GM12878 (cell line): ENCODE measurements at regions not wholly inside any gene's neighbourhood (a gene's known extent, or its start where the extent isn't known, plus 50 kb on each side); places are given as distances from the start of the nearest gene placed in this dataset.

Experiments
- ATAC-seq: fragments of 200-7000 bp; cut with Tn5 transposase; 3 replicates; pipeline ENCODE4 v1.9.1; 2020; ENCODE audit warnings: mild to moderate bottlenecking, moderate library complexity
- BruUV-seq: library from RNA; stranded (reverse); fragments of 400-500 nt; replicated peaks from 2 replicates; lab custom pipeline; 2021; lab: Mats Ljungman, UMichigan
- CTCF ChIA-PET: fragments of 300-600 bp; sonication (Branson Sonifier 250); formaldehyde crosslinking; extraction: SDS; loops from one replicate; lab custom pipeline; 2021; ENCODE audit warnings: inconsistent platforms; lab: Yijun Ruan, JAX
- POLR2A ChIA-PET: fragments of 350-600 bp; formaldehyde crosslinking; extraction: SDS; loops from one replicate; lab custom pipeline; 2021; ENCODE audit warnings: inconsistent platforms; lab: Charles Lee
- RAD21 ChIA-PET: fragments of 300-600 bp; sonication (Branson Sonifier 250); formaldehyde crosslinking; loops from one replicate; lab custom pipeline; 2023; ENCODE audit warnings: antibody characterized with exemption; ENCODE audit not compliant: unreplicated experiment; lab: Charles Lee
- SMC1A ChIA-PET: fragments of 300-600 bp; sonication (Branson Sonifier 250); formaldehyde crosslinking; loops from one replicate; lab custom pipeline; 2023; ENCODE audit not compliant: unreplicated experiment, uncharacterized antibody; lab: Charles Lee
- DNase-seq: peaks from one replicate; pipeline ENCODE4 v3.0.0-alpha.2; 2011; ENCODE audit warnings: low read depth, low spot score
- FAIRE-seq: peaks from 3 replicates; lab custom pipeline; 2011; peaks lifted over from hg19 to GRCh38; lab: Jason Lieb, UNC
- H2AFZ ChIP-seq: 2 replicates; pipeline ENCODE4 v1.6.0; 2011; ENCODE audit warnings: low read depth, low read length, control low read depth; ENCODE audit not compliant: control insufficient read depth
- H3K27ac ChIP-seq: 2 replicates; pipeline ENCODE4 v1.5.1; 2011; ENCODE audit warnings: control low read depth; ENCODE audit not compliant: control insufficient read depth, insufficient read depth
- H3K27me3 ChIP-seq, 2 experiments: replicated peaks in 1 of 2; 2 replicates each; pipeline versions ENCODE4 v1.6.0 to v1.6.1; 2011; ENCODE audit warnings: low read length in 1 of 2; ENCODE audit not compliant: control insufficient read depth in 2 of 2, insufficient read depth in 2 of 2
- H3K36me3 ChIP-seq, 2 experiments: 2 replicates each; pipeline ENCODE4 v1.5.1; 2011; ENCODE audit warnings: low read length in 1 of 2; ENCODE audit not compliant: control insufficient read depth in 2 of 2, insufficient read depth in 2 of 2
- H3K4me1 ChIP-seq: 2 replicates; pipeline ENCODE4 v1.6.1; 2011; ENCODE audit warnings: mild to moderate bottlenecking, low read length, moderate library complexity, mixed read lengths; ENCODE audit not compliant: control insufficient read depth, insufficient read depth
- H3K4me2 ChIP-seq: 2 replicates; pipeline ENCODE4 v1.6.0; 2011; ENCODE audit warnings: control low read depth; ENCODE audit not compliant: control insufficient read depth, insufficient read depth
- H3K4me3 ChIP-seq: fragments of 200-600 bp; sonication (generic); 2 replicates; pipeline ENCODE4 v1.5.1; 2016
- H3K79me2 ChIP-seq: 2 replicates; pipeline ENCODE4 v1.6.0; 2011; ENCODE audit warnings: low read length; ENCODE audit not compliant: control insufficient read depth, insufficient read depth
- H3K9ac ChIP-seq: 2 replicates; pipeline ENCODE4 v1.8.0; 2011; ENCODE audit warnings: low read length, control low read depth, mixed read lengths; ENCODE audit not compliant: control insufficient read depth, insufficient read depth
- H3K9me3 ChIP-seq: replicated peaks from 3 replicates; pipeline ENCODE4 v1.5.1; 2011; ENCODE audit warnings: mild to moderate bottlenecking, low read length; ENCODE audit not compliant: control insufficient read depth, insufficient read depth
- H4K20me1 ChIP-seq: 2 replicates; pipeline ENCODE4 v1.6.0; 2011; ENCODE audit not compliant: control insufficient read depth, insufficient read depth
- CBX5 ChIP-seq: sonication (generic); IDR thresholded peaks from 2 replicates; pipeline ENCODE4 v1.6.1; 2016; ENCODE audit warnings: low read depth, moderate library complexity, mild to moderate bottlenecking, inconsistent platforms
- CHD1 ChIP-seq: IDR thresholded peaks from 2 replicates; pipeline ENCODE4 v1.6.1; 2012; ENCODE audit warnings: low read depth, low read length, improper control_type of control experiment
- JUNB ChIP-seq: IDR thresholded peaks from 2 replicates; pipeline ENCODE4 v1.6.1; 2016; ENCODE audit warnings: antibody characterized with exemption, mild to moderate bottlenecking
- KAT2A ChIP-seq: conservative IDR thresholded peaks from 2 replicates; pipeline ENCODE4 v1.6.1; 2011; ENCODE audit warnings: low read depth, low read length; ENCODE audit not compliant: control insufficient read depth
- MYC ChIP-seq: IDR thresholded peaks from 2 replicates; pipeline ENCODE4 v1.6.1; 2011; ENCODE audit warnings: mild to moderate bottlenecking, low read length, moderate library complexity, inconsistent platforms; ENCODE audit not compliant: insufficient read depth, insufficient replicate concordance, insufficient read length, severe bottlenecking
- NR2C2 ChIP-seq: IDR thresholded peaks from 2 replicates; pipeline ENCODE4 v1.6.1; 2011; ENCODE audit warnings: borderline replicate concordance, low read depth; ENCODE audit not compliant: control insufficient read depth, insufficient read length
- PAX8 ChIP-seq: fragments of 450-650 bp; IDR thresholded peaks from 2 replicates; pipeline ENCODE4 v1.6.1; 2017; ENCODE audit warnings: mild to moderate bottlenecking, moderate library complexity
- REST ChIP-seq: IDR thresholded peaks from 2 replicates; pipeline ENCODE4 v1.6.1; 2012; ENCODE audit warnings: mild to moderate bottlenecking, low read depth, low read length
- SIX5 ChIP-seq: IDR thresholded peaks from 2 replicates; pipeline ENCODE4 v1.6.1; 2011; ENCODE audit warnings: mild to moderate bottlenecking, low read depth, low read length, moderate library complexity; ENCODE audit not compliant: severe bottlenecking
- SMAD5 ChIP-seq: IDR thresholded peaks from 2 replicates; pipeline ENCODE4 v1.6.1; 2016; ENCODE audit warnings: antibody characterized with exemption, low read depth
- SMARCA5 ChIP-seq: fragments of 450-650 bp; IDR thresholded peaks from 2 replicates; pipeline ENCODE4 v1.6.1; 2017; ENCODE audit warnings: mild to moderate bottlenecking
- ZNF384 ChIP-seq: IDR thresholded peaks from 2 replicates; pipeline ENCODE4 v1.6.1; 2012; ENCODE audit warnings: low read depth, mild to moderate bottlenecking, low read length, improper control_type of control experiment, borderline replicate concordance
- ZSCAN29 ChIP-seq: fragments of 450-650 bp; IDR thresholded peaks from 2 replicates; pipeline ENCODE4 v1.6.1; 2017; ENCODE audit warnings: mild to moderate bottlenecking, moderate library complexity
- WGBS: methylation state at CpG from one replicate; pipeline ENCODE4 v1.1.6; 2016; ENCODE audit warnings: low lambda C conversion rate; ENCODE audit not compliant: insufficient replicate concordance, insufficient coverage; ENCODE audit errors: missing lambda C conversion rate; 5-methylcytosine and 5-hydroxymethylcytosine counted together
- in situ Hi-C: fragments of 300-500 bp; cut with MboI; formaldehyde crosslinking; loops from 9 replicates; pipeline ENCODE4 v1.14.3; 2018; ENCODE audit warnings: mixed read lengths
- intact Hi-C: fragments of 100-400 bp; cut with micrococcal nuclease; formaldehyde crosslinking; loops from one replicate; pipeline ENCODE4 v1.14.2; 2022; ENCODE audit not compliant: unreplicated experiment
- TF ChIP-seq, protein P1 (sequence below): fragments of 450-650 bp; conservative IDR thresholded peaks from 2 replicates; pipeline ENCODE4 v1.6.1; 2017; ENCODE audit warnings: mild to moderate bottlenecking, moderate library complexity

GRCh38 chrX:95949588-95949987, 735.1 kb upstream of the DIAPH2 start:
- Histone ChIP-seq H3K36me3 (no peaks in the 10 kb centered on the region), H3K4me2 (no peak overlapping the region), H4K20me1 (no peaks in the 10 kb centered on the region), H3K4me3 (no peak overlapping the region), H3K27me3 (no peaks in the 10 kb centered on the region), H3K79me2 (no peaks in the 10 kb centered on the region), H2AFZ (no peak overlapping the region), H3K9me3 (no peaks in the 10 kb centered on the region), H3K4me1 (no peaks in the 10 kb centered on the region), H3K27ac (no peak overlapping the region), H3K9ac (no peak overlapping the region)
- ChIA-PET POLR2A (no interaction called here), SMC1A (no interaction called here), CTCF (no interaction called here), RAD21 (no interaction called here)
- DNase-seq: no peak
- BruUV-seq: no TSS peak
- in situ Hi-C loops (no loop called here), intact Hi-C loops (no loop called here)
- no peak for FAIRE-seq
- no peak for ATAC-seq
- no peak for TF ChIP-seq SMARCA5
- no peak for TF ChIP-seq PAX8
- 0% methylated on average over 2 of the region's 2 CpGs for WGBS

DNA sequence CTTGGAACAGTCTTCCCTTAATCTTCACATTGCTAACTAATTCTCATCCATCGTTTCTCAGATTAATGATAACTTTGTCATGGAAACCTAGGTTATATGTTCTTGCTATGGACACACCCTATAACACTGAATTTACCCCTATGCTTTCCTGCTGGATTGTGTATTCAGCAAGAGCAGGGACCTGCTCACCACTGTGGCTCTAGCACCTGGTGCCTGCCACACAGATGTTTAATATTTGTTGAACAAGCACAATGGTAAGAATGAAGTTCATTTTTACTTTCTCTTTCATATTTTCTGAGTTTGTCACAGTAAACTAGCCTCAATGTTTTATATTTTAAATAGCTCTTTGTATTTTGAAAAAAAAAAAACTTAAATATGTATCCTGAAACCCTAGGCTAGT, 734.0 kb upstream of the DIAPH2 start:
- DNase-seq (no peak), ATAC-seq (no peak), FAIRE-seq (no peak)
- RAD21 ChIA-PET: no interaction called here
- no peak overlapping the region for H2AFZ ChIP-seq
- H3K27me3 ChIP-seq: no peaks in the 10 kb centered on the region
- BruUV-seq: no TSS peak
- H4K20me1 ChIP-seq: no peaks in the 10 kb centered on the region
- H3K9me3 ChIP-seq: no peaks in the 10 kb centered on the region
- H3K4me1 ChIP-seq: no peaks in the 10 kb centered on the region
- H3K9ac ChIP-seq: no peak overlapping the region
- SMC1A ChIA-PET: no interaction called here
- TF ChIP-seq, protein P1, sequence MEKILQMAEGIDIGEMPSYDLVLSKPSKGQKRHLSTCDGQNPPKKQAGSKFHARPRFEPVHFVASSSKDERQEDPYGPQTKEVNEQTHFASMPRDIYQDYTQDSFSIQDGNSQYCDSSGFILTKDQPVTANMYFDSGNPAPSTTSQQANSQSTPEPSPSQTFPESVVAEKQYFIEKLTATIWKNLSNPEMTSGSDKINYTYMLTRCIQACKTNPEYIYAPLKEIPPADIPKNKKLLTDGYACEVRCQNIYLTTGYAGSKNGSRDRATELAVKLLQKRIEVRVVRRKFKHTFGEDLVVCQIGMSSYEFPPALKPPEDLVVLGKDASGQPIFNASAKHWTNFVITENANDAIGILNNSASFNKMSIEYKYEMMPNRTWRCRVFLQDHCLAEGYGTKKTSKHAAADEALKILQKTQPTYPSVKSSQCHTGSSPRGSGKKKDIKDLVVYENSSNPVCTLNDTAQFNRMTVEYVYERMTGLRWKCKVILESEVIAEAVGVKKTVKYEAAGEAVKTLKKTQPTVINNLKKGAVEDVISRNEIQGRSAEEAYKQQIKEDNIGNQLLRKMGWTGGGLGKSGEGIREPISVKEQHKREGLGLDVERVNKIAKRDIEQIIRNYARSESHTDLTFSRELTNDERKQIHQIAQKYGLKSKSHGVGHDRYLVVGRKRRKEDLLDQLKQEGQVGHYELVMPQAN: no peak
- TF ChIP-seq MYC (no peak), ZSCAN29 (no peak), SMAD5 (no peak), JUNB (no peak), SIX5 (no peak), REST (no peak), CHD1 (no peak), ZNF384 (no peak), CBX5 (no peak), NR2C2 (no peak), KAT2A (no peak)
- no peak overlapping the region for H3K27ac ChIP-seq
- POLR2A ChIA-PET: no interaction called here
- intact Hi-C loops (no loop called here), in situ Hi-C loops (no loop called here)
- no peak overlapping the region for H3K4me2 ChIP-seq
- no peaks in the 10 kb centered on the region for H3K36me3 ChIP-seq
- WGBS: 0% methylated on average over 1 of the region's 1 CpG
- CTCF ChIA-PET: no interaction called here
- no peak overlapping the region for H3K4me3 ChIP-seq
- no peaks in the 10 kb centered on the region for H3K79me2 ChIP-seq
